ENCODE measurements at regions not wholly inside any gene's neighbourhood (a gene's known extent, or its start where the extent isn't known, plus 50 kb on each side); places are given as distances from the start of the nearest gene placed in this dataset.

- TF ChIP-seq CTCF (IDR thresholded peaks at IDR 0.05) (no peak), POLR2A (IDR thresholded peaks at IDR 0.05) (no peak)
These were observed 61.0 kb downstream of the POLR2M start for GRCh38 chr15:57767481-57767880.

All from tibial nerve (tissue), 3 donors.